Activated CD4-positive, CD25-positive, alpha-beta regulatory T cell treated with anti-CD3 and anti-CD28 coated beads, Interleukin-2, amount 50 U/mL, for 72 hours (primary cell): ENCODE measurements at regions not wholly inside any gene's neighbourhood (a gene's known extent, or its start where the extent isn't known, plus 50 kb on each side); places are given as distances from the start of the nearest gene placed in this dataset.

ENCODE experiments used
- DNase-seq: peaks from one replicate; pipeline ENCODE4 v3.0.0; 2021

GRCh38 chr11:134657631-134658030 is 245.6 kb upstream of the B3GAT1 start:
- no peak for DNase-seq

GRCh38 chr11:134656861-134657540 is 245.0 kb upstream of the B3GAT1 start:
- no peak for DNase-seq

- peak; percentile 15 for DNase-seq
Measured at GRCh38 chr11:134656086-134656840, 244.2 kb upstream of the B3GAT1 start.

GRCh38 chr11:134655189-134655989 is 243.3 kb upstream of the B3GAT1 start:
- peak; percentile 15 for DNase-seq

GRCh38 chr11:134654161-134654915 is 242.3 kb upstream of the B3GAT1 start:
- DNase-seq: peak; percentile 26

GRCh38 chr11:134652586-134653255 is 240.7 kb upstream of the B3GAT1 start:
- DNase-seq: no peak

GRCh38 chr11:134647066-134647743 is 235.2 kb upstream of the B3GAT1 start:
- no peak for DNase-seq

- no peak for DNase-seq
Measured at GRCh38 chr11:134646561-134646960, 234.5 kb upstream of the B3GAT1 start.

GRCh38 chr11:134645576-134645975 is 233.5 kb upstream of the B3GAT1 start:
- DNase-seq: no peak

GRCh38 chr11:134644476-134645456 is 232.7 kb upstream of the B3GAT1 start:
- no peak for DNase-seq

GRCh38 chr11:134643115-134644012 is 231.3 kb upstream of the B3GAT1 start:
- DNase-seq: no peak

GRCh38 chr11:134642206-134642605 is 230.2 kb upstream of the B3GAT1 start:
- DNase-seq: no peak

GRCh38 chr11:134640971-134641968 is 229.2 kb upstream of the B3GAT1 start:
- DNase-seq: no peak

GRCh38 chr11:134640536-134640935 is 228.5 kb upstream of the B3GAT1 start:
- DNase-seq: no peak

- DNase-seq: no peak
Measured at GRCh38 chr11:134639586-134640330, 227.7 kb upstream of the B3GAT1 start.

- no peak for DNase-seq
Measured at GRCh38 chr11:134638796-134639430, 226.9 kb upstream of the B3GAT1 start.
